NB4 (cell line): ENCODE measurements at regions not wholly inside any gene's neighbourhood (a gene's known extent, or its start where the extent isn't known, plus 50 kb on each side); places are given as distances from the start of the nearest gene placed in this dataset.
A peak's percentile ranks its signal among the peaks of the same experiment; 100 is the strongest.

Experiments
- DNase-seq: peaks from one replicate; pipeline ENCODE4 v3.0.0; 2010; ENCODE audit warnings: low read depth
- H3K4me3 ChIP-seq: one replicate; pipeline ENCODE4 v1.5.1; 2011; ENCODE audit warnings: mild to moderate bottlenecking, low read depth, low read length, moderate library complexity
- CTCF ChIP-seq: IDR thresholded peaks from one replicate; pipeline ENCODE4 v1.5.1; 2012; ENCODE audit warnings: low read depth, low read length
- MAX ChIP-seq: IDR thresholded peaks from 2 replicates; pipeline ENCODE4 v1.6.1; 2011; ENCODE audit warnings: low read depth, low read length
- MYC ChIP-seq: IDR thresholded peaks from 2 replicates; pipeline ENCODE4 v1.6.1; 2011; ENCODE audit warnings: low read depth, low read length
- POLR2A ChIP-seq: IDR thresholded peaks from 2 replicates; pipeline ENCODE4 v1.6.1; 2011; ENCODE audit warnings: mild to moderate bottlenecking; ENCODE audit not compliant: insufficient read length; ENCODE audit errors: extremely low read depth

- no peak for TF ChIP-seq POLR2A
- TF ChIP-seq MAX: no peak
- no peak for TF ChIP-seq CTCF
- TF ChIP-seq MYC: no peak
- DNase-seq: no peak
- H3K4me3 ChIP-seq: no peak overlapping the region
Measured at GRCh38 chr5:107294669-107295068, 376.1 kb downstream of the EFNA5 start.

GRCh38 chr5:107294211-107294550, 376.6 kb downstream of the EFNA5 start:
- no peak overlapping the region for H3K4me3 ChIP-seq
- no peak for TF ChIP-seq MYC
- no peak for TF ChIP-seq POLR2A
- no peak for TF ChIP-seq MAX
- TF ChIP-seq CTCF: no peak
- DNase-seq: peak; percentile 33

GRCh38 chr5:107293541-107294210, 377.1 kb downstream of the EFNA5 start:
- TF ChIP-seq CTCF: no peak
- TF ChIP-seq MYC: no peak
- TF ChIP-seq POLR2A: no peak
- TF ChIP-seq MAX: no peak

GRCh38 chr5:107291866-107292265, 378.9 kb downstream of the EFNA5 start:
- no peak overlapping the region for H3K4me3 ChIP-seq
- TF ChIP-seq MYC (no peak), MAX (no peak), CTCF (no peak), POLR2A (no peak)
- no peak for DNase-seq

More at GRCh38 chr5:107293541-107294210, 377.1 kb downstream of the EFNA5 start:
- DNase-seq: no peak
- no peak overlapping the region for H3K4me3 ChIP-seq

- DNase-seq: no peak
- no peak for TF ChIP-seq MYC
- no peak for TF ChIP-seq POLR2A
- TF ChIP-seq MAX: no peak
- TF ChIP-seq CTCF: no peak
- no peak overlapping the region for H3K4me3 ChIP-seq
Measured at GRCh38 chr5:107290780-107291398, 379.8 kb downstream of the EFNA5 start.
